ENCODE measurements at regions not wholly inside any gene's neighbourhood (a gene's known extent, or its start where the extent isn't known, plus 50 kb on each side); places are given as distances from the start of the nearest gene placed in this dataset.

GRCh38 chr21:36535618-36536241 is 55.8 kb upstream of the CLDN14 start:
- H3K36me3 ChIP-seq (ENCODE audit: insufficient read depth), result no peaks in the 10 kb centered on the region
- no peaks in the 10 kb centered on the region for H3K9me3 Mint-ChIP-seq
- H3K4me3 ChIP-seq, result no peak overlapping the region
- H3K27ac Mint-ChIP-seq, result no peak overlapping the region
- DNase-seq (ENCODE audit: low spot score) (no peak), ATAC-seq (no peak; the same call in 2 of the 3 replicates)
- H3K4me3 Mint-ChIP-seq, result no peak overlapping the region
- H3K9me2 ChIP-seq (ENCODE audit: insufficient read depth), result no peaks in the 10 kb centered on the region
- H2AFZ ChIP-seq, result no peak overlapping the region
- peaks cover 12% of the 10 kb centered on the region; the same call in 1 of the 2 replicates for H3K4me1 ChIP-seq (ENCODE audit: insufficient read depth)
- no peak overlapping the region for H3K4me2 ChIP-seq
- peaks cover 9% of the 10 kb centered on the region for H3K27me3 Mint-ChIP-seq (ENCODE audit: insufficient read depth, low read depth, poor library complexity)
- no peaks in the 10 kb centered on the region for H4K20me1 ChIP-seq (replicated peaks; ENCODE audit: insufficient read depth)
- H3K79me2 ChIP-seq (replicated peaks; ENCODE audit: insufficient read depth), result no peaks in the 10 kb centered on the region
- H3F3A ChIP-seq (replicated peaks; ENCODE audit: low read depth), result no peaks in the 10 kb centered on the region
- no peak overlapping the region for H3K27ac ChIP-seq (ENCODE audit: low read depth)
- H3K4me1 Mint-ChIP-seq, result peaks cover 5% of the 10 kb centered on the region; the same call in 2 of the 3 replicates
- TF ChIP-seq, protein P1, sequence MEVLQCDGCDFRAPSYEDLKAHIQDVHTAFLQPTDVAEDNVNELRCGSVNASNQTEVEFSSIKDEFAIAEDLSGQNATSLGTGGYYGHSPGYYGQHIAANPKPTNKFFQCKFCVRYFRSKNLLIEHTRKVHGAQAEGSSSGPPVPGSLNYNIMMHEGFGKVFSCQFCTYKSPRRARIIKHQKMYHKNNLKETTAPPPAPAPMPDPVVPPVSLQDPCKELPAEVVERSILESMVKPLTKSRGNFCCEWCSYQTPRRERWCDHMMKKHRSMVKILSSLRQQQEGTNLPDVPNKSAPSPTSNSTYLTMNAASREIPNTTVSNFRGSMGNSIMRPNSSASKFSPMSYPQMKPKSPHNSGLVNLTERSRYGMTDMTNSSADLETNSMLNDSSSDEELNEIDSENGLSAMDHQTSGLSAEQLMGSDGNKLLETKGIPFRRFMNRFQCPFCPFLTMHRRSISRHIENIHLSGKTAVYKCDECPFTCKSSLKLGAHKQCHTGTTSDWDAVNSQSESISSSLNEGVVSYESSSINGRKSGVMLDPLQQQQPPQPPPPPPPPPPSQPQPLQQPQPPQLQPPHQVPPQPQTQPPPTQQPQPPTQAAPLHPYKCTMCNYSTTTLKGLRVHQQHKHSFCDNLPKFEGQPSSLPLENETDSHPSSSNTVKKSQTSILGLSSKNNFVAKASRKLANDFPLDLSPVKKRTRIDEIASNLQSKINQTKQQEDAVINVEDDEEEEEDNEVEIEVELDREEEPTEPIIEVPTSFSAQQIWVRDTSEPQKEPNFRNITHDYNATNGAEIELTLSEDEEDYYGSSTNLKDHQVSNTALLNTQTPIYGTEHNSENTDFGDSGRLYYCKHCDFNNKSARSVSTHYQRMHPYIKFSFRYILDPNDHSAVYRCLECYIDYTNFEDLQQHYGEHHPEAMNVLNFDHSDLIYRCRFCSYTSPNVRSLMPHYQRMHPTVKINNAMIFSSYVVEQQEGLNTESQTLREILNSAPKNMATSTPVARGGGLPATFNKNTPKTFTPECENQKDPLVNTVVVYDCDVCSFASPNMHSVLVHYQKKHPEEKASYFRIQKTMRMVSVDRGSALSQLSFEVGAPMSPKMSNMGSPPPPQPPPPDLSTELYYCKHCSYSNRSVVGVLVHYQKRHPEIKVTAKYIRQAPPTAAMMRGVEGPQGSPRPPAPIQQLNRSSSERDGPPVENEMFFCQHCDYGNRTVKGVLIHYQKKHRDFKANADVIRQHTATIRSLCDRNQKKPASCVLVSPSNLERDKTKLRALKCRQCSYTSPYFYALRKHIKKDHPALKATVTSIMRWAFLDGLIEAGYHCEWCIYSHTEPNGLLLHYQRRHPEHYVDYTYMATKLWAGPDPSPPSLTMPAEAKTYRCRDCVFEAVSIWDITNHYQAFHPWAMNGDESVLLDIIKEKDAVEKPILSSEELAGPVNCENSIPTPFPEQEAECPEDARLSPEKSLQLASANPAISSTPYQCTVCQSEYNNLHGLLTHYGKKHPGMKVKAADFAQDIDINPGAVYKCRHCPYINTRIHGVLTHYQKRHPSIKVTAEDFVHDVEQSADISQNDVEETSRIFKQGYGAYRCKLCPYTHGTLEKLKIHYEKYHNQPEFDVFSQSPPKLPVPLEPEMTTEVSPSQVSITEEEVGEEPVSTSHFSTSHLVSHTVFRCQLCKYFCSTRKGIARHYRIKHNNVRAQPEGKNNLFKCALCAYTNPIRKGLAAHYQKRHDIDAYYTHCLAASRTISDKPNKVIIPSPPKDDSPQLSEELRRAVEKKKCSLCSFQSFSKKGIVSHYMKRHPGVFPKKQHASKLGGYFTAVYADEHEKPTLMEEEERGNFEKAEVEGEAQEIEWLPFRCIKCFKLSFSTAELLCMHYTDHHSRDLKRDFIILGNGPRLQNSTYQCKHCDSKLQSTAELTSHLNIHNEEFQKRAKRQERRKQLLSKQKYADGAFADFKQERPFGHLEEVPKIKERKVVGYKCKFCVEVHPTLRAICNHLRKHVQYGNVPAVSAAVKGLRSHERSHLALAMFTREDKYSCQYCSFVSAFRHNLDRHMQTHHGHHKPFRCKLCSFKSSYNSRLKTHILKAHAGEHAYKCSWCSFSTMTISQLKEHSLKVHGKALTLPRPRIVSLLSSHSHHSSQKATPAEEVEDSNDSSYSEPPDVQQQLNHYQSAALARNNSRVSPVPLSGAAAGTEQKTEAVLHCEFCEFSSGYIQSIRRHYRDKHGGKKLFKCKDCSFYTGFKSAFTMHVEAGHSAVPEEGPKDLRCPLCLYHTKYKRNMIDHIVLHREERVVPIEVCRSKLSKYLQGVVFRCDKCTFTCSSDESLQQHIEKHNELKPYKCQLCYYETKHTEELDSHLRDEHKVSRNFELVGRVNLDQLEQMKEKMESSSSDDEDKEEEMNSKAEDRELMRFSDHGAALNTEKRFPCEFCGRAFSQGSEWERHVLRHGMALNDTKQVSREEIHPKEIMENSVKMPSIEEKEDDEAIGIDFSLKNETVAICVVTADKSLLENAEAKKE (CRISPR knock-in tag; IDR thresholded peaks at IDR 0.05), result no peak
- TF ChIP-seq POLR2AphosphoS5 (IDR thresholded peaks at IDR 0.05; ENCODE audit: low read depth), result no peak
- TF ChIP-seq REST (IDR thresholded peaks at IDR 0.05; ENCODE audit: unreplicated experiment), result no peak
- no peak for TF ChIP-seq EZH2 (IDR thresholded peaks at IDR 0.05; ENCODE audit: low read depth, unreplicated experiment)
- no peak for TF ChIP-seq ZNF331 (CRISPR knock-in tag; IDR thresholded peaks at IDR 0.05; ENCODE audit: low read depth)
- no peak for TF ChIP-seq JUNB (IDR thresholded peaks at IDR 0.05; ENCODE audit: unreplicated experiment)
- TF ChIP-seq EZH2phosphoT487 (IDR thresholded peaks at IDR 0.05; ENCODE audit: unreplicated experiment), result no peak
- TF ChIP-seq CREB1 (CRISPR knock-in tag; IDR thresholded peaks at IDR 0.05; ENCODE audit: low read depth), result no peak
- TF ChIP-seq NANOG (IDR thresholded peaks at IDR 0.05; ENCODE audit: borderline replicate concordance), result no peak
- TF ChIP-seq ZNF114 (CRISPR knock-in tag; IDR thresholded peaks at IDR 0.05), result no peak
- TF ChIP-seq CTCF (conservative IDR thresholded peaks at IDR 0.05; ENCODE audit: low read depth in 2 of 2), result no peak
- no peaks in the 10 kb centered on the region for H3K36me3 Mint-ChIP-seq (ENCODE audit: low read depth)
- H3K27me3 ChIP-seq (ENCODE audit: insufficient read depth), result no peaks in the 10 kb centered on the region
